Muscle of leg (tissue), 3 donors: ENCODE measurements at regions not wholly inside any gene's neighbourhood (a gene's known extent, or its start where the extent isn't known, plus 50 kb on each side); places are given as distances from the start of the nearest gene placed in this dataset.
"Not testable (repeated sequence)": the region's sequence is repeated elsewhere in the genome, so short reads cannot be mapped to it uniquely, and the experiment has no call there.

Source experiments
- DNase-seq: peaks from one replicate; pipeline ENCODE4 v3.0.0; 2013
- H3K27ac ChIP-seq: one replicate; pipeline ENCODE4 v1.5.1; 2013; ENCODE audit warnings: mild to moderate bottlenecking, low read length, control low read depth
- H3K27me3 ChIP-seq: one replicate; pipeline ENCODE4 v1.6.1; 2013; ENCODE audit warnings: low read length; ENCODE audit not compliant: control insufficient read depth, insufficient read depth
- H3K36me3 ChIP-seq: one replicate; pipeline ENCODE4 v1.6.1; 2013; ENCODE audit warnings: low read length; ENCODE audit not compliant: control insufficient read depth, insufficient read depth
- H3K4me1 ChIP-seq: one replicate; pipeline ENCODE4 v1.6.1; 2013; ENCODE audit warnings: low read length; ENCODE audit not compliant: control insufficient read depth, insufficient read depth
- H3K4me3 ChIP-seq: one replicate; pipeline ENCODE4 v1.5.1; 2013; ENCODE audit warnings: low read length, control low read depth
- H3K9me3 ChIP-seq: replicated peaks from 2 replicates; pipeline ENCODE4 v1.6.1; 2013; ENCODE audit warnings: low read depth, low read length; ENCODE audit not compliant: control insufficient read depth
- WGBS: methylation state at CpG from one replicate; pipeline ENCODE4 v1.1.5; 2013; ENCODE audit warnings: missing lambda C conversion rate; ENCODE audit not compliant: insufficient coverage; 5-methylcytosine and 5-hydroxymethylcytosine counted together

GRCh38 chr7:10637991-10638390 is 335.7 kb upstream of the PHF14 start:
- WGBS, result no CpG with 5 or more reads among the region's 3 CpGs
- no peaks in the 10 kb centered on the region for H3K9me3 ChIP-seq
- no peaks in the 10 kb centered on the region for H3K27me3 ChIP-seq
- no peaks in the 10 kb centered on the region for H3K36me3 ChIP-seq
- H3K27ac ChIP-seq, result no peak overlapping the region
- no peak overlapping the region for H3K4me3 ChIP-seq
- no peaks in the 10 kb centered on the region for H3K4me1 ChIP-seq
- DNase-seq, result no peak

- no peaks in the 10 kb centered on the region for H3K36me3 ChIP-seq
- no peak overlapping the region for H3K4me3 ChIP-seq
- WGBS, result 80% methylated on average over 1 of the region's 2 CpGs
These were observed 330.1 kb upstream of the PHF14 start for GRCh38 chr7:10643545-10643944.

GRCh38 chr7:10644849-10645248 is 328.8 kb upstream of the PHF14 start:
- WGBS, result 58% methylated on average over 2 of the region's 3 CpGs
- Histone ChIP-seq H3K36me3 (no peaks in the 10 kb centered on the region), H3K9me3 (no peaks in the 10 kb centered on the region), H3K27ac (no peak overlapping the region), H3K4me1 (no peaks in the 10 kb centered on the region), H3K4me3 (no peak overlapping the region), H3K27me3 (no peaks in the 10 kb centered on the region)
- DNase-seq, result no peak

More at GRCh38 chr7:10643545-10643944, 330.1 kb upstream of the PHF14 start:
- H3K4me1 ChIP-seq, result no peaks in the 10 kb centered on the region
- H3K27me3 ChIP-seq, result no peaks in the 10 kb centered on the region
- no peak overlapping the region for H3K27ac ChIP-seq
- DNase-seq, result no peak
- no peaks in the 10 kb centered on the region for H3K9me3 ChIP-seq

GRCh38 chr7:10646194-10646593 is 327.5 kb upstream of the PHF14 start:
- no peaks in the 10 kb centered on the region for H3K4me1 ChIP-seq
- no peak overlapping the region for H3K27ac ChIP-seq
- peak; percentile 5 for DNase-seq
- H3K9me3 ChIP-seq, result no peaks in the 10 kb centered on the region
- no peak overlapping the region for H3K4me3 ChIP-seq
- H3K27me3 ChIP-seq, result no peaks in the 10 kb centered on the region
- H3K36me3 ChIP-seq, result no peaks in the 10 kb centered on the region
- no CpG with 5 or more reads among the region's 5 CpGs for WGBS

DNA sequence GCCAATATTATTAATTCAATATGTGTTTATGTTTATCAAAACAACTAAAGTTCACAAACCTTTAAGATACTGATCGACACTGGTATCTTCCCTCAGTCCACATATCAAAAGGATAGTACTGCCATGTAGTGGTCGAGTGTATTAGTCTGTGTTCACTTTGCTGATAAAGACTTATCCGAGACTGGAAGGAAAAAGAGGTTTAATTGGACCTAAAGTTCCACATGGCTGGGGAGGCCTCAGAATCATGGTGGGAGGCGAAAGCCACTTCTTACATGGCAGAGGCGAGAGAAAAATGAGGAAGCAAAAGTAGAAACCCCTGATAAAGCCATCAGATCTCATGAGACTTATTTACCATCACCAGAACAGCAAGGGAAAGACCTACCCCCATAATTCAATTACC is 325.4 kb upstream of the PHF14 start:
- no peak overlapping the region for H3K4me3 ChIP-seq
- WGBS, result 80% methylated on average over 1 of the region's 5 CpGs

GRCh38 chr7:10649120-10649519 is 324.6 kb upstream of the PHF14 start:
- H3K36me3 ChIP-seq, H3K9me3 ChIP-seq, H3K4me1 ChIP-seq, DNase-seq, H3K27me3 ChIP-seq, H3K27ac ChIP-seq, H3K4me3 ChIP-seq: not testable (repeated sequence)
- 65% methylated on average over 7 of the region's 7 CpGs for WGBS

More for the DNA sequence above, 325.4 kb upstream of the PHF14 start:
- DNase-seq, result no peak
- H3K9me3 ChIP-seq, result no peaks in the 10 kb centered on the region
- H3K27me3 ChIP-seq, result no peaks in the 10 kb centered on the region
- H3K4me1 ChIP-seq, result no peaks in the 10 kb centered on the region
- no peak overlapping the region for H3K27ac ChIP-seq
- H3K36me3 ChIP-seq, result no peaks in the 10 kb centered on the region

- Histone ChIP-seq H3K27me3 (no peaks in the 10 kb centered on the region), H3K36me3 (no peaks in the 10 kb centered on the region), H3K4me1 (no peaks in the 10 kb centered on the region), H3K9me3 (no peaks in the 10 kb centered on the region), H3K27ac (no peak overlapping the region), H3K4me3 (no peak overlapping the region)
- WGBS, result no CpG with 5 or more reads among the region's 1 CpG
- DNase-seq, result no peak
These were observed 318.6 kb upstream of the PHF14 start for GRCh38 chr7:10655031-10655430.

DNA sequence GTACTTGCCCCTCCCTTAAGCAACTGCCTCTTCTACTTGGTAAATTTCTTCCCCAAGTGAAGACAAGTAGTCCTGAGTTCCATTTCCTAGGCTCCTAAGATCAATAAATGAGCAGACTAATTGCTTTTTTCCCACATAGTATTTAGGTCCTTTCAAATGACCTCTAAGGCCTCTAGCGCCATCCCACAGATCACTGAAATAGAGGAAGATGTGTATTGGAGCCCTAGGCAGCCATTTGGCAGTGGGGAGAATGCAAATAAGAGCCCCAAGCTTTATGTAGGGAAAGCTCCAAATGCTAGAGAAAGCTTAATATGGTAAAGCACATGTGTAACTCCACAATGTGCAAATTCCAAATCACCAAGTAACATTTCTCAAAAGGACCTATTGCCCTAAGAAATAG is 316.5 kb upstream of the PHF14 start:
- no peak for DNase-seq
- no peaks in the 10 kb centered on the region for H3K4me1 ChIP-seq
- WGBS, result no CpG with 5 or more reads among the region's 1 CpG

DNA sequence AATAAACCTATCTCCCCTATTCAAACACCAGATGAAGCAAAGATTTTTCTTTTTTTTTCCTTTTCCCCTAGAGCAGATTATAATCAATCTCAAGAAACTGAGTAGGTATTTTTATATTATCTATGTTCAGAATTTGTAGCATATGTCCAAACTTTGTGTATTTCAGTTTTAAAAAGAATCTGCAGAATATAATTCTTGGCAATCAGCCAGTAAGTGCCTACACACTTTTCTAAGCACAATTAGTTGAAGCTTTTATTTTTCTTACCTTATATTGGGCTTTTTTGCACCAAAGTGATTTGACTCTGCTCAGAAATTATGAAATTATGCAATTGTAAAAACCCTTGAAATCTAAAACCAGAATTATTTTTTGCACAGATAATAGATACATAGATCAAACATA is 315.8 kb upstream of the PHF14 start:
- Histone ChIP-seq H3K4me3 (no peak overlapping the region), H3K27me3 (no peaks in the 10 kb centered on the region), H3K9me3 (no peaks in the 10 kb centered on the region), H3K27ac (no peak overlapping the region), H3K4me1 (no peaks in the 10 kb centered on the region), H3K36me3 (no peaks in the 10 kb centered on the region)
- no peak for DNase-seq

More for the DNA sequence above, 316.5 kb upstream of the PHF14 start:
- Histone ChIP-seq H3K4me3 (no peak overlapping the region), H3K36me3 (no peaks in the 10 kb centered on the region), H3K9me3 (no peaks in the 10 kb centered on the region), H3K27me3 (no peaks in the 10 kb centered on the region), H3K27ac (no peak overlapping the region)

DNA sequence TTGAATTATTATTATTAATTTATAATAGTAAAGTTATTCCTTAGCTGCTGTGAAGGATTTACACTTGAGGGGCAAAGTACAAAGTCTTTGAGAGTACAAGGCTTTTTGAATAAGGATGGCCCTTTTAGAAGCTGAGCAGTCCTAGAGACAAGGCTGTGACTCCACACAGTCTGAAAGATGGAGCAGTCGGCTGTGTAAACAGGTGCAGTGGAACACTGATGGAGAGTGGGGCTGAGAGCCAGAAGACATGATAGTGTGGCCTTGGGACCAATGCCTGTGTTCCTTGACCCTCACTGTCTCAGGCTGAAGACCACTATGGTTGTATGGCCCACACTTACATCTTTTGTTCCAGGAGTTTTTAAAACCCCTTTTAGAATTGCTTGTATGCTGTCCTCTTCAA is 311.2 kb upstream of the PHF14 start:
- no peaks in the 10 kb centered on the region for H3K27me3 ChIP-seq
- DNase-seq, result no peak
- H3K27ac ChIP-seq, result no peak overlapping the region
- H3K36me3 ChIP-seq, result no peaks in the 10 kb centered on the region
- no peak overlapping the region for H3K4me3 ChIP-seq
- H3K4me1 ChIP-seq, result no peaks in the 10 kb centered on the region
- H3K9me3 ChIP-seq, result no peaks in the 10 kb centered on the region
- WGBS, result 60% methylated on average over 1 of the region's 1 CpG
